K562 (cell line): ENCODE measurements at regions not wholly inside any gene's neighbourhood (a gene's known extent, or its start where the extent isn't known, plus 50 kb on each side); places are given as distances from the start of the nearest gene placed in this dataset.

Experiments used
- CHCHD3 ChIP-seq: fragments of 250-450 bp; sonication (Bioruptor Pico); IDR thresholded peaks from 2 replicates; pipeline ENCODE4 v2.1.2; 2022; ENCODE audit warnings: mild to moderate bottlenecking
- MTA2 ChIP-seq: fragments of 450-650 bp; IDR thresholded peaks from 2 replicates; pipeline ENCODE4 v1.6.1; 2016; ENCODE audit warnings: low read depth
- RBFOX2 ChIP-seq: fragments of 200-400 bp; formaldehyde crosslinking; IDR thresholded peaks from 2 replicates; pipeline ENCODE4 v1.6.1; 2017; ENCODE audit warnings: low read depth, mild to moderate bottlenecking, low read length, moderate library complexity
- SLC30A9 ChIP-seq: fragments of 250-450 bp; sonication (Bioruptor Pico); IDR thresholded peaks from 2 replicates; pipeline ENCODE4 v1.8.0; 2022; ENCODE audit warnings: mild to moderate bottlenecking, moderate library complexity
- ZNF12 ChIP-seq: sonication (generic); formaldehyde crosslinking; IDR thresholded peaks from 2 replicates; pipeline ENCODE4 v1.4.0; 2020; ENCODE audit warnings: mild to moderate bottlenecking, missing genetic modification reagents
- TF ChIP-seq, protein P1 (sequence below): fragments of 200-600 bp; sonication (generic); IDR thresholded peaks from one replicate; pipeline ENCODE4 v1.6.1; 2012; ENCODE audit warnings: mild to moderate bottlenecking, low read depth, low read length, inconsistent platforms
- TF ChIP-seq, protein P2 (sequence below): sonication (generic); formaldehyde crosslinking; IDR thresholded peaks from 2 replicates; pipeline ENCODE4 v1.8.1; 2022; ENCODE audit warnings: missing genetic modification reagents
- TF ChIP-seq, protein P3 (sequence below): fragments of 250-450 bp; sonication (Bioruptor Pico); IDR thresholded peaks from 2 replicates; pipeline ENCODE4 v1.5.0; 2020; ENCODE audit warnings: mild to moderate bottlenecking, borderline replicate concordance

DNA sequence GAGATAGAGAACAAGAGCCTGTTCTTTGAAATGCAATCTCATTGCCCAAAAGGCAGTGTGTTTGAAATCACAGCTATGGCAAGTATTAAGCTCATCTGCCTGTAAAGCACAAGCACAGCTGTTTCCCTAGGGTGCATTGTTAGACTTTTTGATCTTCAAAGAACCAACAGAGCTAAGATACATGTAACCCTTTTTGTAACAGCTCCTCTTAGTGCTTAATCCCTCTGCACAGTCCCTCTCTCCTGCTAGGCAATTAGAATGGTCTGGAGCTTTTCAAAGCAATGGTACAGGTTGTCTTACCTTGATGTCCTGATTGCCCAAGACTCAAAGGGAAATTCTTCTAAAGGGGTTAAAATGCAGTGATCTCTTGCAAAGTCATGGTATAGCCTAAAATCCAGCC, 249.6 kb upstream of the CHRM2 start (continued):
- TF ChIP-seq, protein P1, sequence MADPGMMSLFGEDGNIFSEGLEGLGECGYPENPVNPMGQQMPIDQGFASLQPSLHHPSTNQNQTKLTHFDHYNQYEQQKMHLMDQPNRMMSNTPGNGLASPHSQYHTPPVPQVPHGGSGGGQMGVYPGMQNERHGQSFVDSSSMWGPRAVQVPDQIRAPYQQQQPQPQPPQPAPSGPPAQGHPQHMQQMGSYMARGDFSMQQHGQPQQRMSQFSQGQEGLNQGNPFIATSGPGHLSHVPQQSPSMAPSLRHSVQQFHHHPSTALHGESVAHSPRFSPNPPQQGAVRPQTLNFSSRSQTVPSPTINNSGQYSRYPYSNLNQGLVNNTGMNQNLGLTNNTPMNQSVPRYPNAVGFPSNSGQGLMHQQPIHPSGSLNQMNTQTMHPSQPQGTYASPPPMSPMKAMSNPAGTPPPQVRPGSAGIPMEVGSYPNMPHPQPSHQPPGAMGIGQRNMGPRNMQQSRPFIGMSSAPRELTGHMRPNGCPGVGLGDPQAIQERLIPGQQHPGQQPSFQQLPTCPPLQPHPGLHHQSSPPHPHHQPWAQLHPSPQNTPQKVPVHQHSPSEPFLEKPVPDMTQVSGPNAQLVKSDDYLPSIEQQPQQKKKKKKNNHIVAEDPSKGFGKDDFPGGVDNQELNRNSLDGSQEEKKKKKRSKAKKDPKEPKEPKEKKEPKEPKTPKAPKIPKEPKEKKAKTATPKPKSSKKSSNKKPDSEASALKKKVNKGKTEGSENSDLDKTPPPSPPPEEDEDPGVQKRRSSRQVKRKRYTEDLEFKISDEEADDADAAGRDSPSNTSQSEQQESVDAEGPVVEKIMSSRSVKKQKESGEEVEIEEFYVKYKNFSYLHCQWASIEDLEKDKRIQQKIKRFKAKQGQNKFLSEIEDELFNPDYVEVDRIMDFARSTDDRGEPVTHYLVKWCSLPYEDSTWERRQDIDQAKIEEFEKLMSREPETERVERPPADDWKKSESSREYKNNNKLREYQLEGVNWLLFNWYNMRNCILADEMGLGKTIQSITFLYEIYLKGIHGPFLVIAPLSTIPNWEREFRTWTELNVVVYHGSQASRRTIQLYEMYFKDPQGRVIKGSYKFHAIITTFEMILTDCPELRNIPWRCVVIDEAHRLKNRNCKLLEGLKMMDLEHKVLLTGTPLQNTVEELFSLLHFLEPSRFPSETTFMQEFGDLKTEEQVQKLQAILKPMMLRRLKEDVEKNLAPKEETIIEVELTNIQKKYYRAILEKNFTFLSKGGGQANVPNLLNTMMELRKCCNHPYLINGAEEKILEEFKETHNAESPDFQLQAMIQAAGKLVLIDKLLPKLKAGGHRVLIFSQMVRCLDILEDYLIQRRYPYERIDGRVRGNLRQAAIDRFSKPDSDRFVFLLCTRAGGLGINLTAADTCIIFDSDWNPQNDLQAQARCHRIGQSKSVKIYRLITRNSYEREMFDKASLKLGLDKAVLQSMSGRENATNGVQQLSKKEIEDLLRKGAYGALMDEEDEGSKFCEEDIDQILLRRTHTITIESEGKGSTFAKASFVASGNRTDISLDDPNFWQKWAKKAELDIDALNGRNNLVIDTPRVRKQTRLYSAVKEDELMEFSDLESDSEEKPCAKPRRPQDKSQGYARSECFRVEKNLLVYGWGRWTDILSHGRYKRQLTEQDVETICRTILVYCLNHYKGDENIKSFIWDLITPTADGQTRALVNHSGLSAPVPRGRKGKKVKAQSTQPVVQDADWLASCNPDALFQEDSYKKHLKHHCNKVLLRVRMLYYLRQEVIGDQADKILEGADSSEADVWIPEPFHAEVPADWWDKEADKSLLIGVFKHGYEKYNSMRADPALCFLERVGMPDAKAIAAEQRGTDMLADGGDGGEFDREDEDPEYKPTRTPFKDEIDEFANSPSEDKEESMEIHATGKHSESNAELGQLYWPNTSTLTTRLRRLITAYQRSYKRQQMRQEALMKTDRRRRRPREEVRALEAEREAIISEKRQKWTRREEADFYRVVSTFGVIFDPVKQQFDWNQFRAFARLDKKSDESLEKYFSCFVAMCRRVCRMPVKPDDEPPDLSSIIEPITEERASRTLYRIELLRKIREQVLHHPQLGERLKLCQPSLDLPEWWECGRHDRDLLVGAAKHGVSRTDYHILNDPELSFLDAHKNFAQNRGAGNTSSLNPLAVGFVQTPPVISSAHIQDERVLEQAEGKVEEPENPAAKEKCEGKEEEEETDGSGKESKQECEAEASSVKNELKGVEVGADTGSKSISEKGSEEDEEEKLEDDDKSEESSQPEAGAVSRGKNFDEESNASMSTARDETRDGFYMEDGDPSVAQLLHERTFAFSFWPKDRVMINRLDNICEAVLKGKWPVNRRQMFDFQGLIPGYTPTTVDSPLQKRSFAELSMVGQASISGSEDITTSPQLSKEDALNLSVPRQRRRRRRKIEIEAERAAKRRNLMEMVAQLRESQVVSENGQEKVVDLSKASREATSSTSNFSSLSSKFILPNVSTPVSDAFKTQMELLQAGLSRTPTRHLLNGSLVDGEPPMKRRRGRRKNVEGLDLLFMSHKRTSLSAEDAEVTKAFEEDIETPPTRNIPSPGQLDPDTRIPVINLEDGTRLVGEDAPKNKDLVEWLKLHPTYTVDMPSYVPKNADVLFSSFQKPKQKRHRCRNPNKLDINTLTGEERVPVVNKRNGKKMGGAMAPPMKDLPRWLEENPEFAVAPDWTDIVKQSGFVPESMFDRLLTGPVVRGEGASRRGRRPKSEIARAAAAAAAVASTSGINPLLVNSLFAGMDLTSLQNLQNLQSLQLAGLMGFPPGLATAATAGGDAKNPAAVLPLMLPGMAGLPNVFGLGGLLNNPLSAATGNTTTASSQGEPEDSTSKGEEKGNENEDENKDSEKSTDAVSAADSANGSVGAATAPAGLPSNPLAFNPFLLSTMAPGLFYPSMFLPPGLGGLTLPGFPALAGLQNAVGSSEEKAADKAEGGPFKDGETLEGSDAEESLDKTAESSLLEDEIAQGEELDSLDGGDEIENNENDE = no peak
- TF ChIP-seq, protein P2, sequence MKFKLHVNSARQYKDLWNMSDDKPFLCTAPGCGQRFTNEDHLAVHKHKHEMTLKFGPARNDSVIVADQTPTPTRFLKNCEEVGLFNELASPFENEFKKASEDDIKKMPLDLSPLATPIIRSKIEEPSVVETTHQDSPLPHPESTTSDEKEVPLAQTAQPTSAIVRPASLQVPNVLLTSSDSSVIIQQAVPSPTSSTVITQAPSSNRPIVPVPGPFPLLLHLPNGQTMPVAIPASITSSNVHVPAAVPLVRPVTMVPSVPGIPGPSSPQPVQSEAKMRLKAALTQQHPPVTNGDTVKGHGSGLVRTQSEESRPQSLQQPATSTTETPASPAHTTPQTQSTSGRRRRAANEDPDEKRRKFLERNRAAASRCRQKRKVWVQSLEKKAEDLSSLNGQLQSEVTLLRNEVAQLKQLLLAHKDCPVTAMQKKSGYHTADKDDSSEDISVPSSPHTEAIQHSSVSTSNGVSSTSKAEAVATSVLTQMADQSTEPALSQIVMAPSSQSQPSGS (CRISPR knock-in tag) = no peak
- TF ChIP-seq CHCHD3 (CRISPR knock-in tag) (no peak), SLC30A9 (CRISPR knock-in tag) (no peak), MTA2 (no peak), RBFOX2 (no peak), ZNF12 (no peak)
- TF ChIP-seq, protein P3, sequence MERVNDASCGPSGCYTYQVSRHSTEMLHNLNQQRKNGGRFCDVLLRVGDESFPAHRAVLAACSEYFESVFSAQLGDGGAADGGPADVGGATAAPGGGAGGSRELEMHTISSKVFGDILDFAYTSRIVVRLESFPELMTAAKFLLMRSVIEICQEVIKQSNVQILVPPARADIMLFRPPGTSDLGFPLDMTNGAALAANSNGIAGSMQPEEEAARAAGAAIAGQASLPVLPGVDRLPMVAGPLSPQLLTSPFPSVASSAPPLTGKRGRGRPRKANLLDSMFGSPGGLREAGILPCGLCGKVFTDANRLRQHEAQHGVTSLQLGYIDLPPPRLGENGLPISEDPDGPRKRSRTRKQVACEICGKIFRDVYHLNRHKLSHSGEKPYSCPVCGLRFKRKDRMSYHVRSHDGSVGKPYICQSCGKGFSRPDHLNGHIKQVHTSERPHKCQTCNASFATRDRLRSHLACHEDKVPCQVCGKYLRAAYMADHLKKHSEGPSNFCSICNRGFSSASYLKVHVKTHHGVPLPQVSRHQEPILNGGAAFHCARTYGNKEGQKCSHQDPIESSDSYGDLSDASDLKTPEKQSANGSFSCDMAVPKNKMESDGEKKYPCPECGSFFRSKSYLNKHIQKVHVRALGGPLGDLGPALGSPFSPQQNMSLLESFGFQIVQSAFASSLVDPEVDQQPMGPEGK = no peak
